OCI-LY7 (cell line): ENCODE measurements at regions not wholly inside any gene's neighbourhood (a gene's known extent, or its start where the extent isn't known, plus 50 kb on each side); places are given as distances from the start of the nearest gene placed in this dataset.

Source experiments
- CTCF ChIP-seq: fragments of 200-600 bp; sonication (generic); conservative IDR thresholded peaks from 2 replicates; pipeline ENCODE4 v1.5.1; 2014; ENCODE audit warnings: mild to moderate bottlenecking, antibody characterized with exemption, low read length, moderate library complexity, mixed read lengths
- EZH2phosphoT487 ChIP-seq: fragments of 200-600 bp; sonication (generic); IDR thresholded peaks from 2 replicates; pipeline ENCODE4 v1.6.1; 2018; ENCODE audit warnings: low read depth, borderline replicate concordance, mild to moderate bottlenecking, mixed run types, antibody characterized with exemption, low read length, moderate library complexity, mixed read lengths

GRCh38 chr6:11374036-11375010, 141.9 kb upstream of the NEDD9 start:
- no peak for TF ChIP-seq CTCF
- no peak for TF ChIP-seq EZH2phosphoT487
